ENCODE measurements at regions not wholly inside any gene's neighbourhood (a gene's known extent, or its start where the extent isn't known, plus 50 kb on each side); places are given as distances from the start of the nearest gene placed in this dataset.

- Histone ChIP-seq H3K4me3 (ENCODE audit: low read depth, low read length) (no peak overlapping the region), H3K27me3 (replicated peaks; ENCODE audit: control insufficient read depth, insufficient read depth, low read length) (no peaks in the 10 kb centered on the region), H3K36me3 (ENCODE audit: control insufficient read depth, insufficient read depth, low read length) (no peaks in the 10 kb centered on the region), H3K4me1 (no peaks in the 10 kb centered on the region), H3K9me3 (no peaks in the 10 kb centered on the region)
- ChIA-PET CTCF (no interaction called here), POLR2A (no interaction called here)
- H3K27me3 Mint-ChIP-seq (ENCODE audit: insufficient read depth, unreplicated experiment), result no peaks in the 10 kb centered on the region
- H3K27ac Mint-ChIP-seq (ENCODE audit: unreplicated experiment), result no peak overlapping the region
- no peaks in the 10 kb centered on the region for H3K9me3 Mint-ChIP-seq (ENCODE audit: unreplicated experiment)
- TF ChIP-seq, protein P1, sequence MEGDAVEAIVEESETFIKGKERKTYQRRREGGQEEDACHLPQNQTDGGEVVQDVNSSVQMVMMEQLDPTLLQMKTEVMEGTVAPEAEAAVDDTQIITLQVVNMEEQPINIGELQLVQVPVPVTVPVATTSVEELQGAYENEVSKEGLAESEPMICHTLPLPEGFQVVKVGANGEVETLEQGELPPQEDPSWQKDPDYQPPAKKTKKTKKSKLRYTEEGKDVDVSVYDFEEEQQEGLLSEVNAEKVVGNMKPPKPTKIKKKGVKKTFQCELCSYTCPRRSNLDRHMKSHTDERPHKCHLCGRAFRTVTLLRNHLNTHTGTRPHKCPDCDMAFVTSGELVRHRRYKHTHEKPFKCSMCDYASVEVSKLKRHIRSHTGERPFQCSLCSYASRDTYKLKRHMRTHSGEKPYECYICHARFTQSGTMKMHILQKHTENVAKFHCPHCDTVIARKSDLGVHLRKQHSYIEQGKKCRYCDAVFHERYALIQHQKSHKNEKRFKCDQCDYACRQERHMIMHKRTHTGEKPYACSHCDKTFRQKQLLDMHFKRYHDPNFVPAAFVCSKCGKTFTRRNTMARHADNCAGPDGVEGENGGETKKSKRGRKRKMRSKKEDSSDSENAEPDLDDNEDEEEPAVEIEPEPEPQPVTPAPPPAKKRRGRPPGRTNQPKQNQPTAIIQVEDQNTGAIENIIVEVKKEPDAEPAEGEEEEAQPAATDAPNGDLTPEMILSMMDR (IDR thresholded peaks at IDR 0.05; ENCODE audit: insufficient read depth in 1 of 2, low read depth in 1 of 2, low read length in 1 of 2, severe bottlenecking in 1 of 2, unreplicated experiment in 1 of 2), result no peak
- no peaks in the 10 kb centered on the region for H3K36me3 Mint-ChIP-seq (ENCODE audit: insufficient read depth, unreplicated experiment)
- BruUV-seq (replicated peaks), result no TSS peak
- no peak for DNase-seq
- no peaks in the 10 kb centered on the region for H3K4me1 Mint-ChIP-seq (ENCODE audit: low read depth, unreplicated experiment)
- no peak overlapping the region for H3K4me3 Mint-ChIP-seq (ENCODE audit: unreplicated experiment)
- intact Hi-C loops (cut with micrococcal nuclease; ENCODE audit: unreplicated experiment), result no loop called here
These were observed 589.9 kb downstream of the PCDH19 start for GRCh38 chrX:99820197-99820596.

DNA sequence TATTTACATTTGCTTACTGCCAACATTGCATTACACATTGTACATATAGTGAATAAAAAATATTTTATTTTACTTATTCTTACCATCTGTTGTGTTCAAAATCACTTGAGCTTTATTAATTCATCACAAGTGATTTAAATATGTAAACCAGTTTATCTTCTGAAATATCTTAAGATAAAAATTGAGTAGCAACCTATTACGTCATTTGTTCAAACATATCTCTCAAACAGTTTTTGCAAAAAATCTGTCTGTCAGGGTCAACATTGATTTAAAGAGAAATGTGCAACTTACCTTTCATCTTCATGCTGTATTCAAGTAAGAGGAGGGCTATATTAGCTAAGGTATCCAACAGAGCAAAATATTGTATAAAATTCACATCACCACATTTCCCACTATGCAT lies 610.1 kb downstream of the PCDH19 start:
- Histone ChIP-seq H3K36me3 (ENCODE audit: control insufficient read depth, insufficient read depth, low read length) (no peaks in the 10 kb centered on the region), H3K27me3 (replicated peaks; ENCODE audit: control insufficient read depth, insufficient read depth, low read length) (no peaks in the 10 kb centered on the region), H3K4me3 (ENCODE audit: low read depth, low read length) (no peak overlapping the region), H3K4me1 (no peaks in the 10 kb centered on the region), H3K9me3 (no peaks in the 10 kb centered on the region)
- no peak overlapping the region for H3K4me3 Mint-ChIP-seq (ENCODE audit: unreplicated experiment)
- no peak for DNase-seq
- CTCF ChIA-PET, result no interaction called here
- TF ChIP-seq, protein P1 (IDR thresholded peaks at IDR 0.05; ENCODE audit: insufficient read depth in 1 of 2, low read depth in 1 of 2, low read length in 1 of 2, severe bottlenecking in 1 of 2, unreplicated experiment in 1 of 2), result no peak
- H3K36me3 Mint-ChIP-seq (ENCODE audit: insufficient read depth, unreplicated experiment), result no peaks in the 10 kb centered on the region
- H3K27me3 Mint-ChIP-seq (ENCODE audit: insufficient read depth, unreplicated experiment), result no peaks in the 10 kb centered on the region
- H3K4me1 Mint-ChIP-seq (ENCODE audit: low read depth, unreplicated experiment), result no peaks in the 10 kb centered on the region
- H3K9me3 Mint-ChIP-seq (ENCODE audit: unreplicated experiment), result no peaks in the 10 kb centered on the region
- no TSS peak for BruUV-seq (replicated peaks)
- no peak overlapping the region for H3K27ac Mint-ChIP-seq (ENCODE audit: unreplicated experiment)
- intact Hi-C loops (cut with micrococcal nuclease; ENCODE audit: unreplicated experiment), result no loop called here
- POLR2A ChIA-PET, result no interaction called here

GRCh38 chrX:99798936-99799335 lies 611.1 kb downstream of the PCDH19 start:
- TF ChIP-seq, protein P1 (IDR thresholded peaks at IDR 0.05; ENCODE audit: insufficient read depth in 1 of 2, low read depth in 1 of 2, low read length in 1 of 2, severe bottlenecking in 1 of 2, unreplicated experiment in 1 of 2), result no peak
- no peaks in the 10 kb centered on the region for H3K27me3 Mint-ChIP-seq (ENCODE audit: insufficient read depth, unreplicated experiment)
- no peaks in the 10 kb centered on the region for H3K27me3 ChIP-seq (replicated peaks; ENCODE audit: control insufficient read depth, insufficient read depth, low read length)
- BruUV-seq (replicated peaks), result no TSS peak
- no peaks in the 10 kb centered on the region for H3K9me3 ChIP-seq
- H3K4me3 ChIP-seq (ENCODE audit: low read depth, low read length), result no peak overlapping the region
- H3K36me3 ChIP-seq (ENCODE audit: control insufficient read depth, insufficient read depth, low read length), result no peaks in the 10 kb centered on the region
- no peaks in the 10 kb centered on the region for H3K36me3 Mint-ChIP-seq (ENCODE audit: insufficient read depth, unreplicated experiment)
- DNase-seq, result no peak
- no peaks in the 10 kb centered on the region for H3K9me3 Mint-ChIP-seq (ENCODE audit: unreplicated experiment)
- no peak overlapping the region for H3K27ac Mint-ChIP-seq (ENCODE audit: unreplicated experiment)
- no peaks in the 10 kb centered on the region for H3K4me1 ChIP-seq
- no peaks in the 10 kb centered on the region for H3K4me1 Mint-ChIP-seq (ENCODE audit: low read depth, unreplicated experiment)
- H3K4me3 Mint-ChIP-seq (ENCODE audit: unreplicated experiment), result no peak overlapping the region
- ChIA-PET POLR2A (no interaction called here), CTCF (no interaction called here)
- intact Hi-C loops (cut with micrococcal nuclease; ENCODE audit: unreplicated experiment), result no loop called here
